Superior temporal gyrus (tissue), 1 donor: ENCODE measurements at regions not wholly inside any gene's neighbourhood (a gene's known extent, or its start where the extent isn't known, plus 50 kb on each side); places are given as distances from the start of the nearest gene placed in this dataset.
"Not testable (repeated sequence)": the region's sequence is repeated elsewhere in the genome, so short reads cannot be mapped to it uniquely, and the experiment has no call there.

Experiments used
- DNase-seq: peaks from one replicate; pipeline ENCODE4 v3.0.0-alpha.2; 2016; ENCODE audit errors: extremely low spot score

- not testable (repeated sequence) for DNase-seq
These were observed 1046.2 kb downstream of the STPG2 start for GRCh38 chr4:97097036-97097435.

- DNase-seq: not testable (repeated sequence)
These were observed 1042.1 kb downstream of the STPG2 start for GRCh38 chr4:97101171-97101570.

DNA sequence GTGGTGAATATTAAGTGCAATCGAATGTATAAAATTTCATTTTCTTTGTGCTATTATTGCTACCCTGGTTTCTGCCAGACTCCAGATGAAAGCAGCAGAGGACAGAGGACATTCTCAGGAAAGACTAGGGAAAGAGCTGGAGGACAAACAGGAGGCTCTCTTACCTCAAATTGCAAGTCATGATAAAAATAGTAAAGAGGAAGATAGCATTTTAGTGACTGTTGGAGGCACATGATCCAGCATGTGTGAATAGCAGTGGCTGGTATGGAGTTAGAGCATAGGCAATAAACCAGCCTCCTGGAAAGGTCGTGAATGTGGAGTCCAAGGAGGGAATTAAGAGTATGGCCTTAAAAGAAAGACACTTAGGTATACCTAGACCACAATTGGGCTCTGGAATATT is 1040.0 kb downstream of the STPG2 start:
- DNase-seq: no peak

DNA sequence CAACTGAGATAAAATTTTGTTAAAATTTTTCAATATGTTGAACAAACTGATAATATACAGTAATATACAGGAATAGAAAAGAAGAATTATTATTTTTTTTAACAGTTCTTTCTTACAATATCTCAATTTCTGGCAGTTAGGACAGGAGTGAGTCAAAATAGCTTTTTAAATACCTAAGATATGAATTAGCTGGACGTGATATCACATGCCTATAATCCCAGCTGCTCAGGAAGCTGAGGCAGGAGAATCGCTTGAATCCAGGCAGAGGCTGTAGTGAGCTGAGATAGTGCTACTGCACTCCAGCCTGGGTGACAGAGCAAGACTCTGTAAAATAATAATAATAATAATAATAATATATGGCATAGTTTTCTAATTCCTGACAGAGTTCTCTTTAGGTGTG is 1039.3 kb downstream of the STPG2 start:
- DNase-seq: no peak

DNA sequence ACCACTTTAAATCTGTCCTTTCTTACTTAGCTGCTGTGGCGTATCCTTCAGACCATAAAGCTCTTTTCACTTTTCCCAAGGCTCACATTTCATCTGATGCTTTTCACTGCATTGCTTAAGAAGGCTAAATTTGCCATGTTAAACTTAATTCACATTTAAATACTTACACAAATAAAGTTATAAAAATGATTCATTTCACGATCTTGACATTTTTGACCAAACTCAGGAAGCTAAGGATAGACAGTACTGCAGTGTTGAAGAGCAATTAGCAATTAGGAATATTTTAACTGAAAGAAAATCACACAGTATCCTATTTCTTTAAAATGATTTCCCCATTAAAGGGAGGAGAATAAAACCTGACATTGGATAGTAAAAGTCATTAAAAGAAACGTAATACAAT is 1038.6 kb downstream of the STPG2 start:
- no peak for DNase-seq

GRCh38 chr4:97105347-97106099 is 1037.8 kb downstream of the STPG2 start:
- DNase-seq: no peak

- DNase-seq: no peak
These were observed 1037.1 kb downstream of the STPG2 start for GRCh38 chr4:97106161-97106560.

- no peak for DNase-seq
These were observed 1032.8 kb downstream of the STPG2 start for GRCh38 chr4:97110506-97110905.

DNA sequence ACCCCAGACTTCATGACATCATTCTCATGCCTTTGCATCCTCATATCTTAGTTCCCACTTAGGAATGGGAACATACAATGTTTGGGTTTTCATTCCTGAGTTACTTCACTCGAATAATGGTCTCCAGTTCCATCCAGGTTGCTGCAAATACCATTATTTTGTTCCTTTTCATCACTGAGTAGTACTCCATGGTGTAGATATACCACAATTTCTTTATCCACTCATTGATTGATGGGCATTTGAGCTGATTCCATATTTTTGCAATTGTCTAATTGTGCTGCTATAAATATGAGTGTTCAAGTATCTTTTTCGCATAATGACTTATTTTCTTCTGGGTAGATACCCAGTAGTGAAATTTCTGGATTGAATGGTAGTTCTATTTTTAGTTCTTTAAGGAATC is 1026.8 kb downstream of the STPG2 start:
- no peak for DNase-seq

DNA sequence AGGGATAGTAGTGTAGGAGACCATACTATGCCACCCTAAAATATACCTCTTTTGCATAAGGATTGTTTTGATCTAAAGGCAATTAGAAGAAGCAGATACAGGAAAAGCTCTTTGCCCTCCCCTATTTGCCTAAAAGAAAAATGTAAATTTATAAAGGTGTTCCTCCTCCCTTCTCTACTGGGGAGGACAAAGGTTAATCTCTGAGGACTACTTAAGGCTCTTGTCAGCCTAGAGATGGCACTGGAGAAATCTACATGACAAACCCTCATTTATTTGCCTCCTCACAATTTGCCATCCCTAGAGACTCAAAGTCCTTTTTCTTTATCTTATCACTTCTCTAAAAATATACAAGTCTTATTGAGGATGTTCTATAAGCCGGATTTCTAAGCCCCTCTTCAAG is 1021.8 kb downstream of the STPG2 start:
- no peak for DNase-seq

- DNase-seq: no peak
These were observed 1019.7 kb downstream of the STPG2 start for GRCh38 chr4:97123573-97123972.

DNA sequence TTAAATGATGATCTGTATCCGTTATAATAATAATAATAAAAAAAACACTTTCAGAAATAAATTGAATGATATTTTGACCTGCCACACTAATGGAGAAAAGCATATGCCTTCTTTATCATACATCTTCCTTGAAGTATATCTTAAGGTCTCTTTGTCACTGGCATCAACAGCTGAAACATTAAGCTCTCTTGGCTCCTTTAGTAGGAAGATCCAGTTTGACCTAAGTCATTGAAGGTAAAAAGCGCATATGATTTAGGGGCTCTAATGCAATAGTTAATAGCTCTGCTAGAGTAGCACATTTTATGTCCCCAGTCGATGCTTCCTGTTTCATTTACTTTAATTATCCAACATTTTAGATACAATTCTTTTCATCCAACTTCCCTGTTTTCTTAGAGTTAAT is 1010.8 kb downstream of the STPG2 start:
- DNase-seq: no peak

- no peak for DNase-seq
These were observed 1008.8 kb downstream of the STPG2 start for GRCh38 chr4:97134456-97134855.

DNA sequence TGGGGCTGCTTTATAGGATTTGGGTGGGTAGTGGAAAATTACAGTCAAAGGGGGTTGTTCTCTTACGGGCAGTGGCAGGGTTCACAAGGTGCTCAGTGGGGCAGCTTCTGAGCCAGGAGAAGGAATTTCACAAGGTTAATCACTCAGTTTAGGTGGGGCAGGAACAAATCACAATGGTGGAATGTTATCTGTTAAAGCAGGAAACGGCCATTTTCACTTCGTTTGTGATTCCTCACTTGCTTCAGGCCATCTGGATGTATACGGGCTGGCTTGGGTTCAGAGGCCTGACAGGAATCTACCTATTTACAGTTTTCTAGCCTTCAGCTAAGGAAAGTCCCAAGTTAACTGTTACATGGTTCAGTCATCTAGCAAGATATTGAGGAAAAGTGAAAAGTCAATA is 1003.5 kb downstream of the STPG2 start:
- no peak for DNase-seq

DNA sequence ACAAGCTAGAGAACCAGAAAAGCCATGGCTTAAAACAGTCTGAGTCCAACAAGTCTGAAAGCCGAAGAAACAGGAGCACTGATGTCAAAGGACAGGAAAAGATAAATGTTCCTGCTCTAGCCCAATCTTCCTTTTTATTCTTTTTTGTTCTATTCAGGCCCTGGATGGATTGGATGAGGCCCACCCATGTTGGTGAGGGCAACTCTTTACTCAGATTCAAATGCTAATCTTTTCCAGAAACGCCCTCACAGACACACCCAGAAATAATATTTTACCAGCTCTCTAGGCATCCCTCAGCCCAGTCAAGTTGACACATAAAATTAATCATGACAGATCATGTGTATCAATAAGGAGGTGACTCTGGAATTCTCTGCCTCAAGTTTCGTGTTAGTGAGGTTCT is 1002.7 kb downstream of the STPG2 start:
- no peak for DNase-seq

DNA sequence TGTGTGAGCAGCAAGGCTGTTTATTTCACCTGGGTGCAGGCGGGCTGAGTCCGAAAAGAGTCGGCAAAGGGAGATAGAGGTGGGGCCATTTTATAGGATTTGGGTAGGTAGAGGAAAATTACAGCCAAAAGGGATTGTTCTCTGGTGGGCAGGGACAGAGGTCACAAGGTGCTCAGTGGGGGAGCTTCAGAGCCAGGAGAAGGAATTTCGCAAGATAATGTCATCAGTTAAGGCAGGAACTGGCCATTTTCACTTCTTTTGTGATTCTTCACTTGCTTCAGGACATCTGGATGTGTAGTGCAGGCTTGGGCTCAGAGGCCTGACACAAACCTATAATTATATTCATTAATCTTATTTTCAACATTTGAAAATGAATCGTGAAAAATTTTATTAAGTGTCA is 1001.9 kb downstream of the STPG2 start:
- not testable (repeated sequence) for DNase-seq

GRCh38 chr4:97142410-97142809 is 1000.9 kb downstream of the STPG2 start:
- no peak for DNase-seq

DNA sequence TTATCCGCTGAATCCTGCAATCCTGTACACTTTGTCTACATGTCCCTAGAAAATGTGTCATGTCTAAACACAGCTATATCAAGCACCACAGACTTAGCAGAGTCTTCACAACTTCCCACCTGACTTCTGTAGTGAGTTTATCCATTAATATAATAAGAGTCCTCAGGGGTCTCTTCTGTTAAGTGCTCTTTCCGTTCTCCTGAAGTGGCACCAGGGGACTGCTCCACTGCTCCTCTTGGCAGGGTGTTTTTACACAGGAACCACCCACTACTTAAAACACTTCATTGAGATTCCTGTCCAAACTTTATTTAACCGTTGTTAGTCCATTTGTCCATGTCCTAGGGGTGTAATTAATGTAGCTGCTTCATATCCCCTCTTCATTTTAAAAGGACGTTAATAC is 1000.4 kb downstream of the STPG2 start:
- DNase-seq: no peak

GRCh38 chr4:97144199-97144598 is 999.1 kb downstream of the STPG2 start:
- no peak for DNase-seq

DNA sequence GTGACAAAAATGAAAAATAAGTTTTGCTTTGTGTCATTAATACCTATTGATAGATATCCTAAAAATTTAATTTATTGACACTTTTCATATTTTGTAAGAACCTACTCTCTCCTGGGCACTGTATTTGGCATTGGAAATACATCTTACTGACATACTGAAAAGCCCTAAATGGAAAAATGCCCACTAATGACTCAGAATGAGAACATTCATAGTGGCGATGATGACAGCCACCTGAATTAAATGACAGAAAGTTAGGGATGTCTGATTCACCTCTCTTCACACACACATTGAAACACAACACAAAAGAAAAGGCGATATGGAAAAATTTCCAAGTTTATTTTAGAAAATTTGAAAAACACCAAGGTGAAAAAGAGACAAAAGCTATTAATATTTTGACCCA is 992.3 kb downstream of the STPG2 start:
- DNase-seq: no peak

DNA sequence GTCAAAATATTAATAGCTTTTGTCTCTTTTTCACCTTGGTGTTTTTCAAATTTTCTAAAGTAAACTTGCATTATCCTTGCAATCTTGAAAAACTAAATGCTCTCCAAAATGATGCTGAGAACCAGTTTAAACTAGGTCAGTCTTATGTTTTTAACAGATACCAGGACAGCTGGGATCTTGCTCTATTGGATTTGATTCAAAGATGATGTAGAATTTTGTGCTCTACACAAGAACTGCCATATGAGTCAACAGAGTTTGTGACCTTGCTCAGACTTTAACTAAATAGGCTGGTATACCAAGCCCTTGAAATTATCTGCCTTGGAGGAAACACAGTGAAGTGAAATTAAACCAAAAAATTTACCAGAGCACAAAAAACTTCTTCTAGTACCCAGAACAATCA is 991.1 kb downstream of the STPG2 start:
- DNase-seq: no peak

DNA sequence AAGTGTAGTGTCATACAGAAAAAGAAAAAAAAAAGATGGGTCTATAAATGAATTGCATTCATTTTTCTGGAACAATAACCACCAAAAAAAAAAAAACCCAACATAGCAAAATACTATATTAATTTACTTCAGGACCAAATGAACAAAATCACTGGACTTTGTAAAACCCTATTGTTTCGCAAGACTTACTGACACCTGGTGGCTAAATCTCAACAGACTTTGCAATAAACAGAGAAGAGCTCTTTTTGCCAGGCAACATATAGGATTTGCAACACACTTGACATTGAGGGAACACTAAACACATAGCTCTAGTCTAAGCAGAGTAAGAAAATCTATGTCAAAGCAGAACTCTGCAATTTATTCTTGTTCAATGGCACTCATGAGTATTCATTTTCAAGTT is 990.2 kb downstream of the STPG2 start:
- peak; percentile 47 for DNase-seq

DNA sequence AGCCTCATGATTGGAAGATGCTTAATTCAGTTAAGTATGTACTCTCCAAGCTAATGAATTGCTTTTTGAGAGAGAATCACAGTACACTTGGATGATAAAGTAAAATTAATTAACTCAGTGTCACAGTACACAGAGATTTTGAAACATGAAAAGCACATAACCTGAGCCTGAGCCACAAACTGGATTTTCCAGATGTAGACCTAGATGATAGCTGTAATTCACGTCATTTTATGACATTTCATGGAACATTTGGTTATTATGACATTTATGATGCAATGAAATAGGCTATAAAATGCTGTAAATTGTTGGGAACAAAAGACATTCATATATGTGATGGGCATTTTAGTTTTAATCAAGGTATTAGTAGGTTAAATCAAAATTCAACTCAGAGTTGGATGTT is 983.7 kb downstream of the STPG2 start:
- no peak for DNase-seq

DNA sequence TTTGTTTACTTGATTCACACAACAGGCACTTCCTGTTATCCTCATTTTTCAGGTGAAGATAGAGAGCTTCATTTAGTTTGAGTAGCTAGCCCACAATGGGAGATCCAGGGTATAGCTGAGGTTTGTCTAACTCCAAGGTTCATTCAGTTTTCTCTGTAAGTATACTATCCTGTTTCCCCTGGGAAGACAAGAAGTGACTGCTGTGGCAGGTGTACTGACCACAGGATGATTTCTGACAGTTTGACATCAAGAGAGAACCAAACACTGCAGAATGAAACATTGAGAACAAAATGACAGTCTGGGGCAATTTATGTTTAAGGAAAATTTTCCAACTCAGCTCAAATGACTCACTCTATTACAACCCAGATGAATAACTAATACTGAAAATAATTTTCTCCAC is 958.0 kb downstream of the STPG2 start:
- no peak for DNase-seq
